Stromal cell of bone marrow (primary cell): ENCODE measurements at regions not wholly inside any gene's neighbourhood (a gene's known extent, or its start where the extent isn't known, plus 50 kb on each side); places are given as distances from the start of the nearest gene placed in this dataset.

ENCODE experiments used
- DNase-seq: peaks from one replicate; pipeline ENCODE4 v3.0.0-alpha.2; 2012; ENCODE audit warnings: low read depth

GRCh38 chr5:115402822-115403577 lies 106.5 kb upstream of the CCDC112 start:
- no peak for DNase-seq

GRCh38 chr5:115402092-115402491 lies 105.6 kb upstream of the CCDC112 start:
- no peak for DNase-seq

DNA sequence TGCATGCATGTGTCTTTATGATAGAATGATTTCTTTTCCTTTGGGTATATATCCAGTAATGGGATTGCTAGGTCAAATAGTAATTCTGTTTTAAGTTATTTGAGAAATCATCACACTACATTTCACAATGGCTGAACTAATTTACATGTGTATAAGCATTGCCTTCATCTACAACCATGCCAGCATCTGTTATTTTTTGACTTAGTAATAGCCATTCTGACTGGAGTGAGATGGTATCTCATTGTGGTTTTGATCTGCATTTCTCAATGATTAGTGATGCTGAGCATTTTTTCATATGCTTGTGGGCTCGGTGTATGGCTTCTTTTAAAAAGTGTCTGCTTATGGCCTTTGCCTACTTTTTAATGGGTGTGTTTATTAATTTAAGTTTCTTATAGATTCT lies 102.3 kb upstream of the CCDC112 start:
- DNase-seq, result peak; percentile 82

DNA sequence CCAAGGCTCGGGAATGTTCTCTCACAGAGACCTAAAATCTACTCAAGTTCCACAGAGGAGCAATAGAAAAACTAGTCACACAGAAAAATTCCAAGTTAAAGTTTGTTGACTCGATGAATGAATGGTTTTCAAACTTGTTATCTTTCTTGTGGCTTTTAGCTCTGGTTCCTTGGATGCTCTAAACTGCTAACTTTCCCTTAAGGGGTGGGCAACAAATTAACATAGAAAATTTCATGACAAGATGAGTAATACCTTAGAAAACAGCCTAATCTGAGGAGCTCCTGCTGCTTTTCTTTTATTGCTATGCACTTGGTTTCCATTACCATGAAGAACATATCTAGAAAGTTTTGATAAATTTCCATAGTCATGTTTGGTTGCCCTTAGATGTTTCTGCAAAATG lies 100.2 kb upstream of the CCDC112 start:
- no peak for DNase-seq

DNA sequence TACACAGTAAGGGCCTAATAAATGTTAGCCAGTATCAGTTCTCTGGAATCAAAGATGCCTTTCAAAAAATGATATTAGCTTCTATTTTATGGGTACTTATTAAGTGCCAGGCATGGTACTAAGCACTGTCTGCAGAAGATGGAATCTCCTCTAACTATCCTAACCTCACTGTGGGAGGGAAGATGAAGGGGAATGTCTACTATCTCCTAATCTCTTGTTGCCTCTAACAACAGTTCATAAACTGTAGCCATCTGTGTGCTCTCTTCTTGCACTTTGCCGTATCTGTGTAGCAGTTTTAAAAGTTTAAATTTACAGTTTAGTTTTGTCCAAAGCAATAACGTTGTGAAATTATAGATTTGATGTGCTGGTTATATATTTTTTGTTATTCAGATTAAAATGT lies 99.6 kb upstream of the CCDC112 start:
- DNase-seq, result no peak

DNA sequence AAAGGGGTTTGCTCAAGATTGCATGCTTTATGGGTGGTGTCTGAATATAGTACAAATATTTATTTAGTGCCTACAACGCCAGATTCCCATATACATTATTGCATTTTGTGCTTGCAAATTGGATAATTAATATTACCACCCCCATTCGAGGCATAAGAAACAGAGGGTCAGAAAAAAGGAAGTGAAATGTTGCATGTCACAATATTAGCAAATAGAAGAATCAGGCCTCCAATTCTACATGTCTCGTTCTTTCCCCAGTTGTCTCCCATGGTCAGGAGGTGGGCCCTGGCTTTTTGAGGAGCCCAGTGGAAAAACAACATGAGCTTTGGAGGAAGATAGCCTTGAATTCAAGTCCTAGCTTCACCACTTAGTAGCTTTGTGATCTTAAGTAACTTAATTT lies 98.1 kb upstream of the CCDC112 start:
- no peak for DNase-seq

DNA sequence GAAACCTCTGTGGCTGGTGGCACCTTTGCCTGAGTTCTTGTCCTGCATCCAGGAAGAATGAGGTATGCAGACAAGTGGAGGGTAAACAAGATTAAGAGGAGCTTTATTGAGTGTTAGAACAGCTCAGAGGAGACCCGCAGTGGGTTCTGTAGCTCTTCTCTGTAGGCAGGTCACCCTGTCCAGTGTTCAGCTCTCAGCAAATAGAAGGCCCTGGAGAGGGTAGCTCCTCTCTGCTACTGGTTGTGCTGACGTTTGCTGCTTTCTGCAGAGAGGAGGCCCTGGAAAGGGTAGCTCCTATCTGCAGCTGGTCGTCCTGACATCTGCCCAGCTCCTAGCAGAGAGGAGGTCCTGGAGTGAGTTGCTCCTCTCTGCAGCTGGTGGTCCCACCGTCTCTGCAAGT lies 96.8 kb upstream of the CCDC112 start:
- no peak for DNase-seq

DNA sequence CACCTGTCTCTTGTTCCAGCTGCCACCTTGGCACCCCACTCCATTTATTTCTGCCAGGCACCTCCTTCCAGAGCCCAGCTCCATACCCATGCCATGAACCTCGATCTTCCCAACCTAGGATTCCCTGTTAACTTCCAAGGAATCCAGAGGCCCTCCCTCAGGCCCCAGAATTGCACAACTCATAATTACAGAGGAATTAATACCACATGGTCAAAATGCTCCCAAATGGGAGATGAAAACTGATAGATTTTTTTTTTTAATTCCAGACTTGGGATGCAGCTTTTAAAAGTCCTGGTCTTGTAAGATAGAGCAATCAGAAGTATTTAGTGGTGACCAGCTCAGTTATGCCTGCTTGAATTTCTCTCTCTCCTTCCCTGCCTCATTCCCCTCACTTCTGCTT lies 96.2 kb upstream of the CCDC112 start:
- no peak for DNase-seq

GRCh38 chr5:115391780-115392179 lies 95.3 kb upstream of the CCDC112 start:
- DNase-seq, result no peak

DNA sequence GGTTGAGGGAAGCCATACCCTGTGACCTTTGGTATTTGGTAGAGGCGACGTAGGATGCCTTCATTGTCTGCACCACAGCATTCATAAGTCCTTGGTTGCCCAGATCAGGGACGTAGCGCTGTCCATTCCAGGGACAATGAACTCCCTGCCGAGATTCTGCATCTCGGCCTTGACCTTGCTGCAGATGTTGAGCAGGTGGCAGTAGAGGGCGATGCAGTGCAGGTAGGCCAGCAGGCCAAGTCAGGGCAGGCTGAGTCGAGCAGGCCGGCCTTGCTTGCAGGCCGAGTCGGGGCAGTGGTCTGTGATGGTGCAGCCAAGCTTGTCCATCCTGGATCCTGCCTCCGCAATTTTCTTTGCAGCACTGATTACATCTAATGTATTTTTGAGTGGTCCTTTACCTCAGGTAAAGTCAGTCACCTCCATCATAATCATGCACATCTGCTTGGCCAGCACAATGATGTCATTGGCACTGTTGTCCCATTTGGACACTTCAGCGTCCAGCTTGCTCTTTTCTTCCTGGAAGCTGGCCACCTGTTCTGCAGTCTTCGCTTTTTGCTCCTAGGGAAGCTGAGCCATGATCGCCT lies 93.4 kb upstream of the CCDC112 start:
- DNase-seq, result no peak

DNA sequence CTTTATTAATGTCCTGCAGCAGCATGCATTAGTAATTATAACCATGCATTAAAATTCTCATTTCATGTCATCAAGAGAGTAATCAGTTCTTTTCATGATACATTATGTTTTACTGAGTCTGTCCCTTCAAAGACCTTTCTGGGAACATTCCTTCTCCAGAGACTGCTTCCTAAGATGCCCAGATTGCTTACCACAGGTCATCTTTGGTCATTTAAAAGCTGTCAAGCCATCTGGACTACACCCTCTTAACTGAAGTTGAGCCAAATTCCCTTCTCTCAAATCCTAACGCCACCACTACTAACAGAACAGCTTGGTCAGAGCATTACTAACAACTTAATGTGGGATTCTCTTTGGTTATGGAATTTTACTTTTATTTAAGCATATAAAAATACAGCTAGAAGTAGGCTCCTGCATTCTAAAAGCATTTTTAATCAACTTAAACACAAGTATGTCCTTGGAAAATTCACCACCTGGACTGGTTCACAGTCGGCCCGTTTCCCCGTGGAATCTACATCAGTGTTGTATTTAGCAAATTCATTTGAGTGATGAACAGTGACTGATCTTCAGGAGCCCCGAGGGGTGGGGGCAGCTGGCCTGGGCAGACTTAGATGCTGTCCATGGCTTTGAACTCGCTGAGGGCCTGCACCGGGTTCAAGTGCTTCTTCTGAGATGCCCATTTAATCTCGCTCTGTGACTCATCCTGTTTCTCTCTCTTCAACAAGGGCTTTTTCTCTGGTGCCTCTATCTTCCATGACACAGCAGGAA lies 92.8 kb upstream of the CCDC112 start:
- DNase-seq, result no peak

- DNase-seq, result no peak
Measured at GRCh38 chr5:115388240-115388639, 91.8 kb upstream of the CCDC112 start.

- no peak for DNase-seq
Measured at GRCh38 chr5:115387816-115388215, 91.4 kb upstream of the CCDC112 start.

DNA sequence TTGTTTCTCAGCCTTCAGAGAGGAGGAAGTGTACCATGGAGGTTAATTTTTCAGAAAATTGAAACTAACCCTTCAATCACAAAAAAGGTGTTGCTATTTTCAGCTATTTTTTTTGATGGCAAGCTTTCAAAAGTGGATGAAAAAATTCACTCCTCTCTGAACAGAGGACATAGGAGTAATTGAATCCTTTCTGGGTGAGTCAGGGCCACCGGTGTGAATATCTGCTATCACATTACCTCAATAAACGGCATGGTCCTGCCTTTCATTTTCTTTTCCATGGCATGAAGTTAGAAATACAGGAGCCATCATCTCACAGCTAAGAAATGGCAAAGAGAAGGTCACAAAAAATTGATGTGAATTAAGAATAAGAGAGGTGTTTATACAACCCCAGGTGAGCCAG lies 90.2 kb upstream of the CCDC112 start:
- DNase-seq, result no peak

GRCh38 chr5:115384587-115385375 lies 88.3 kb upstream of the CCDC112 start:
- DNase-seq, result no peak

GRCh38 chr5:115382989-115383388 lies 86.5 kb upstream of the CCDC112 start:
- no peak for DNase-seq

GRCh38 chr5:115381911-115382662 lies 85.6 kb upstream of the CCDC112 start:
- DNase-seq, result no peak

DNA sequence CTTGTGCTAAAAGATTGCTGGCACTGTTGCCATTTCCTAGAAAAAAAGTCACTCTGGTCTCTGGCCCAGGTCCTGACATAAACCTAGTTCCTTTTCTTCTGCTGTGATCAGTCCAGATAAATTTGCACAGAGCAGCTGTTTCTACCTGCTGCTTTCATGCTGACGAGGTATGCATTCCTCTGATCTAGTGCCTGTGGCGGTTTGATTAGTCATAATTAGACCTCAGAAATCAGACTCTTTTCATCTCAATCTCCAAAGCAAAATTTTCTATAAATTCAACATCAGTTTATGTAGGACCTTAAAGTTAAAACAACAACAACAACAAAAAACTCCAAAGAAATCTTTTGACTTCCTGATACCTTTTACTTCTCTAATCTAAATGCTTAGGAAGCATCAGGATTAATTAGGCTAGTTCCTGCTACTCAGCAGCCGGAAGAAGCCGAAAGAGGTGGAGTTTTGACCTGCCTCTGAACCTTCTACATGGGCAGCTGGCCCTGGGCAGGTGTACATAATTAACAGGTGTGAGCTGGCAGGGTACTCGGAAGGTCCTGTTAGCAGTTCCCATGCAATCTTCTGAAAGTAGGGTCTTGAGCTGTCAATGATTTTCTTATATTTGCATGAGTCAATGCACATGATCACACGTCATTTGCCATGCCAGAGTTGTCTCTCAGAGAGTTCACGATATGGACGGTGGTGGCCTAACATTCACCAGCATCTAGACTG lies 83.3 kb upstream of the CCDC112 start:
- DNase-seq, result no peak

DNA sequence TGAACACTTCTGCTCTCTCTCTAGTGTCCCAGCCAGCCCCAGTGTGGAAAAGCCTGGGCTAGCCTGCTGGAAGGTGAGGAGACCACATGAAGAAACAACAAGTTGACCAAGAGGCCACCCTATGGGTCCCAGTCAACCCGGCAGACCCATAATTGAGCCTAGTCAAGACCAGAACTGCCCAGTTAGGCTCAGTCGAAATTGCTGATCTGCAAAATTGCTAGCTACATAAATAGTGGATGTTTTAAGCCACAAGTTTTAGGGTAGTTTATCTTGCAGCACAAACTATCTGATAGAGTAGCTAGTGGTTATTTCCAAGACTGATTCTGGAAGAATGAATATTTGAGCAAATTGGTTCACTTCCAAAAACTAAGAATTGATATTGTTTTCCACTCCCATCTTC lies 82.3 kb upstream of the CCDC112 start:
- no peak for DNase-seq

- DNase-seq, result peak; percentile 89
Measured at GRCh38 chr5:115377468-115378217, 81.2 kb upstream of the CCDC112 start.
